ENCODE measurements at regions not wholly inside any gene's neighbourhood (a gene's known extent, or its start where the extent isn't known, plus 50 kb on each side); places are given as distances from the start of the nearest gene placed in this dataset.

DNA sequence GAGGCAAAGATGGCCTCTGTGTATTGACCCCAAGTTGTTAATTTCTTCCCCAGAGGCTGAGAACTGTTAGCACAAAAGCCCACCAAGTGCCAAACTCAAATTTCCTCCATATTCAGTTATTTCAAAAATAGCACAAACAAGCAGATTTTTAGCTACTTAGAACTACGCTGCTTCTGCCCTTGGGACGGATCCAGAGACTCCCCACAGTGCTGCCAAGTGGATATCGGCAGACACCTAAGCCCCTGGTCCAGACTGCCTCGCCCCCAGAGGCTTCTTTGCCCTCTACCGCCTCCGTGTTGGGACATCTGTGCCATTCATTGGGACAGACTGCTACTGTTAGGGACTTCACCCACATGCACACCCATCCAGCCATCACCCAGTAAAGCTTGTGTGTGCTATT is 188.3 kb downstream of the POSTN start:
- intact Hi-C loops (cut with DNase I; ENCODE audit: low total_unique reads) = no loop called here
- no peak overlapping the region for H3K4me3 ChIP-seq
- H3K27me3 ChIP-seq = no peaks in the 10 kb centered on the region
- H3K9me3 ChIP-seq = no peaks in the 10 kb centered on the region
- no peaks in the 10 kb centered on the region for H3K4me1 ChIP-seq
- no peaks in the 10 kb centered on the region for H3K36me3 ChIP-seq
- TF ChIP-seq, protein P1, sequence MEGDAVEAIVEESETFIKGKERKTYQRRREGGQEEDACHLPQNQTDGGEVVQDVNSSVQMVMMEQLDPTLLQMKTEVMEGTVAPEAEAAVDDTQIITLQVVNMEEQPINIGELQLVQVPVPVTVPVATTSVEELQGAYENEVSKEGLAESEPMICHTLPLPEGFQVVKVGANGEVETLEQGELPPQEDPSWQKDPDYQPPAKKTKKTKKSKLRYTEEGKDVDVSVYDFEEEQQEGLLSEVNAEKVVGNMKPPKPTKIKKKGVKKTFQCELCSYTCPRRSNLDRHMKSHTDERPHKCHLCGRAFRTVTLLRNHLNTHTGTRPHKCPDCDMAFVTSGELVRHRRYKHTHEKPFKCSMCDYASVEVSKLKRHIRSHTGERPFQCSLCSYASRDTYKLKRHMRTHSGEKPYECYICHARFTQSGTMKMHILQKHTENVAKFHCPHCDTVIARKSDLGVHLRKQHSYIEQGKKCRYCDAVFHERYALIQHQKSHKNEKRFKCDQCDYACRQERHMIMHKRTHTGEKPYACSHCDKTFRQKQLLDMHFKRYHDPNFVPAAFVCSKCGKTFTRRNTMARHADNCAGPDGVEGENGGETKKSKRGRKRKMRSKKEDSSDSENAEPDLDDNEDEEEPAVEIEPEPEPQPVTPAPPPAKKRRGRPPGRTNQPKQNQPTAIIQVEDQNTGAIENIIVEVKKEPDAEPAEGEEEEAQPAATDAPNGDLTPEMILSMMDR (IDR thresholded peaks at IDR 0.05) = no peak
- no peak overlapping the region for H3K27ac ChIP-seq
- no peak for DNase-seq

DNA sequence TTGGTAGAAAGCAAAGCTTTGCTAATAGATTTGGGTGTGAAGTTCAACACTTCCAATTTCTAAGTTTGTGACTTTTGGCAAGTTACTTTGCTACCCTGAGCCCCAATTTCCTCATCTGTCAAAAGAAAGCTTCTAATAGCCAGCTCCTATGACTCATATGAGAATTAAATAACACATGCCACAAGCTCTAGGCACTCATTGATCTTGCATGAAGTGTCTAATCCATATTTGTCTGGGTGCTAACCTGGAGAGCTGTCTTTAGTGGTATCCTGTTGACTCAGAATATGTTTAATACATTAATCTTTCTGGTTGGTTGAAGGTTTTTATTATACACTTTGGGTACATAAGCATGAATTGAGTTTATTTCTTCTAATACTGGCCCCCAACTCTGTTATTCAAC is 188.8 kb downstream of the POSTN start:
- TF ChIP-seq, protein P1 (IDR thresholded peaks at IDR 0.05) = no peak
- Histone ChIP-seq H3K27me3 (no peaks in the 10 kb centered on the region), H3K9me3 (no peaks in the 10 kb centered on the region), H3K36me3 (no peaks in the 10 kb centered on the region), H3K27ac (no peak overlapping the region), H3K4me1 (no peaks in the 10 kb centered on the region), H3K4me3 (no peak overlapping the region)
- intact Hi-C loops (cut with DNase I; ENCODE audit: low total_unique reads) = no loop called here
- no peak for DNase-seq

DNA sequence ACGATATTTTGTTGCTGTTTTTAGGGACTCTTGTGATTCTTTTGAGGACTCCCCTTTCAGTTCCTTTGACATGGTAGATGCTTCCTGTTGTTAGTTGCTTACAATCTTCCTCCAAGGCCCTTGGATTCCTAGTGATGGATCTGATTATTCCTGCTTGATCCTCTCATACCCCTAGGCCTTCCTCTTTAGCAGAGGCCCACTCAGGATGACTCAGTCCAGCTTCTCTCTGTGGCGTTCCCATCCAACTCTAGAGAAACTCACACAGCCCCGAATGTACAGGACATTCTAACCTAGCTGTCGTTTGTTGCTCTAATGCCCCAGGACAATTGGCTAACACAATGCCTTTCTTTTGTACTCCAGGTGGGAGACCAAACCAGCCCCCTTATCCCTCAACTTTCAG is 191.4 kb downstream of the POSTN start:
- H3K27ac ChIP-seq = no peak overlapping the region
- intact Hi-C loops (cut with DNase I; ENCODE audit: low total_unique reads) = no loop called here
- H3K27me3 ChIP-seq = no peaks in the 10 kb centered on the region
- peaks cover 0 to 8% (median 3%) of the 10 kb centered on the region in 4 donors for H3K4me1 ChIP-seq
- TF ChIP-seq, protein P1 (IDR thresholded peaks at IDR 0.05) = no peak
- H3K4me3 ChIP-seq = no peak overlapping the region
- H3K36me3 ChIP-seq = no peaks in the 10 kb centered on the region
- no peaks in the 10 kb centered on the region for H3K9me3 ChIP-seq
- no peak for DNase-seq

DNA sequence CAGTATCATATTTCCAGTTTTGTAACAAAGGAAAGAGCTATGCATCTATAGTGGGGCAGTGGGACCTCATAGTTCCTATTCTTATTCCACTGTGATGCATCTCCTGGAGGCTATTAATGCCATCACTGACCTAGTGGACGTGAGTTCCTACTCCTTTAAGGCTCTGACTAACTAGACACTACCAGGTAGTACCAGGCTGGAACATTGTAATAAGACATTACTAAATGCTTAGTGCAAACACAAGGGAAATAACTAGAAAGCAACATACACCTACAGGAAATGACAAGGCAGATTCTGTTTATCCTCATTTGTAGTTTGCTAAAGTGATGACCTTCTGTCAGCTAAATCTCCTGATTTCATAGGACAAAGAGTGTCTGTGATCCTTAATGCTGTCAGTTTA is 192.5 kb downstream of the POSTN start:
- H3K27me3 ChIP-seq = no peaks in the 10 kb centered on the region
- no peak overlapping the region for H3K27ac ChIP-seq
- DNase-seq = no peak
- TF ChIP-seq, protein P1 (IDR thresholded peaks at IDR 0.05) = no peak
- H3K9me3 ChIP-seq = peaks cover 0 to 6% (median 0%) of the 10 kb centered on the region in 3 donors
- intact Hi-C loops (cut with DNase I; ENCODE audit: low total_unique reads) = no loop called here
- peaks cover 0 to 8% (median 3%) of the 10 kb centered on the region in 4 donors for H3K4me1 ChIP-seq
- H3K4me3 ChIP-seq = no peak overlapping the region
- H3K36me3 ChIP-seq = no peaks in the 10 kb centered on the region

DNA sequence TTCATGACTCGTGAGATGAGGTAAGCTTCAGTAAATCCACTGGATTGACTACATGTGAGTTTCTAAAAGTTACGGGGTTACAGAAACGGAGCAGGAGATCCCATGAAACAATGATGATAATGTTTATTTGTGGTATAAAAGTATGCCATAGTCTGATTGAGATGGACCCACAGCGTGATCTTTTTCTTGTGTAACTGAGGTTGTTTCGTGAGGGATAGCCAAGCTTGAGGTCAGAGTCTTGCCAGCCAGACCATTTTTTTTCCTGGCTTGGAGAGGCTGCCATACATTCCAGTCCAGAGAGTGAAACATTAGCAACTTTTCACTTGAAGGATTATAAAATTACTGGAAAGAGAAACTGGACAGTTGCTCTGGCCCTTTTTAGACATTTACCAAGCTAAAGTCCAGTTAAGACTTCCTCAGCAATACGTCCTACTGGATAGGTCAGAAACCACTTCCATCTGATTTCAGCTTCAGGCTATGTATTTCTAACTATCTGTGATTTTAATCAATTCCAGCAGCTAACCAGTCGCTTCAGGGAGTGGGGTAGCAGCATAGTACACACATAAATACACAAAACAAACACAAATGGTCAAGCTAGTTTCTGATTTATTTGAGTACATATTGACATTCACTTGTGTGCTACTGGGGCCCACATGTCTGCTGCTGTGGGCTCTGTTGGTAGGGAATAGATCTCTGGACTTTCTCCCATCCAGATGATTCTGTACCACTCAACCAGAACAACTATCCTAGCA is 194.6 kb downstream of the POSTN start:
- no peak for DNase-seq
- H3K27me3 ChIP-seq = no peaks in the 10 kb centered on the region
- peak overlapping the region in 1 of 2 donors; percentile 8 for H3K27ac ChIP-seq
- no peaks in the 10 kb centered on the region for H3K36me3 ChIP-seq
- peaks cover 0 to 8% (median 3%) of the 10 kb centered on the region in 4 donors for H3K4me1 ChIP-seq
- intact Hi-C loops (cut with DNase I; ENCODE audit: low total_unique reads) = no loop called here
- peaks cover 0 to 14% (median 0%) of the 10 kb centered on the region in 3 donors for H3K9me3 ChIP-seq
- TF ChIP-seq, protein P1 (IDR thresholded peaks at IDR 0.05) = no peak
- H3K4me3 ChIP-seq = no peak overlapping the region

All from tibial artery (tissue), 4 donors.